Fibroblast of upper back skin (primary cell): ENCODE measurements at regions not wholly inside any gene's neighbourhood (a gene's known extent, or its start where the extent isn't known, plus 50 kb on each side); places are given as distances from the start of the nearest gene placed in this dataset.
"Not testable (repeated sequence)": the region's sequence is repeated elsewhere in the genome, so short reads cannot be mapped to it uniquely, and the experiment has no call there.

Source experiments
- DNase-seq: peaks from one replicate; pipeline ENCODE4 v3.0.0-alpha.2; 2013

DNA sequence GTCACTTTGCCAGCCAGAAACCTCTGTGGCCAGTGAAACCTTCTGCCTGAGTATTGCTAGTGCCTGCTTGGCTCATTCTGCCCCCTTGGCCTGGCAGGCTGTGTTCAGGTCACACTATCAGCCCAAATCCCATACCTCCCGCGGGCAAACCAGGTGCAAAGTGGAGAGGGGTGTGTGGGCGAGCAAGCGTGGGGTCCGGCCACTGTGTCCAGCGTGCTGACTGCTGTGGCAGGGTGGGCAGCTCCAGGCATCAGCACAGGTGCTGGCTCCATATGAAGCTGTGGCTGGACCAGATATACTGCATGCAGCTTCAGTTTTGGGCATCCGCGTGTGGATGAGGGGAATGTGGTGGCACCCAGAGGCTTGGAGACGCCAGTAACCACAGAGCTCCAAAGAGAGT, 576.5 kb upstream of the EDIL3 start:
- no peak for DNase-seq

- no peak for DNase-seq
Observed at GRCh38 chr5:84961903-84962302, 577.2 kb upstream of the EDIL3 start.

GRCh38 chr5:84983093-84983492, 598.4 kb upstream of the EDIL3 start:
- no peak for DNase-seq

GRCh38 chr5:84985148-84985547, 600.5 kb upstream of the EDIL3 start:
- no peak for DNase-seq

- no peak for DNase-seq
Observed at GRCh38 chr5:84986688-84987087, 602.0 kb upstream of the EDIL3 start.

- peak; percentile 16 for DNase-seq
Observed at GRCh38 chr5:85000671-85001070, 616.0 kb upstream of the EDIL3 start.

- not testable (repeated sequence) for DNase-seq
Observed at GRCh38 chr5:85002026-85002425, 617.3 kb upstream of the EDIL3 start.

DNA sequence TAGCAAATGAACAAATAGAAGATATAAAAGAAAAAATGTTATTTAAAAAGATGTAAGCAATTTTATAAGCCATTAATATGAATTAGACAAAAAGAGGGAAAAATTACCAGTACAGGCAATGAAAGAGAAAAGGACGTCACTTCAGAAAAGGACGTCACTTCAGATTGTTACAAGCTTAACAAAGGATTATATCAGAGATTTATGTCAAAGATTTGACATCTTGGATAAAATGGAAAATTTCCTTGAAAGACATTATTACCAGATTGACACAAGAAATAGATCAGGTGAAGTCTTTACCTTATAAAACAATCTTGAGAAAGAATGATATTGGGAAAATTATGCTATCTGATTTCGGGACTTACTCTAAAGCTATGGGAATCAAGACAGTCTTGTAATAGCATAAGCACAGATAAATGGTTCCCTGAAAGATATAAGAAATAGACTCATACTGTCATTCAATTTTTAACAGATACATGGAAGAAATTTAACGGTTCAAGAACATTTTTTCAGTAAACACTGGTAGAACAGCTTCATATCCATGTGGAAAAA, 625.4 kb upstream of the EDIL3 start:
- no peak for DNase-seq

GRCh38 chr5:85017261-85017660, 632.6 kb upstream of the EDIL3 start:
- no peak for DNase-seq

GRCh38 chr5:85030316-85031084, 645.8 kb upstream of the EDIL3 start:
- no peak for DNase-seq

DNA sequence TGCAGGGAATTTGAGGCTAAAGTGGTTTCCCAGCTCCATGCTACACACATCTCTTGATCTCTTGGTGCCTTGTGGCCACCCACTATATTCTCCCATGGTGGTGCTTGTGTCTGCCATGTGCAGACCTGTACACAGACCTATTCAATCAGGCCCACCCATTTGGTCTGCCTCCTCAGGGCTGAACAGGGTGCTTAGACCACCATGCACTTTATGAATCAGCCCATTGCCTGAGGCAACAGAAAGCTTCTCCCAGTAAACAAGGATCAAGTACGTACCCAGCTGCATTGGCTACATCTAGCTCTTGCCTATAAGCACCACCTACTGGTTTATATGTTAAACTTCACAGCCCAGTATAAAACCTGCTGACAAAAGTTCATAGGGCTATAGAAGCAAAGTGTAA, 664.3 kb upstream of the EDIL3 start:
- DNase-seq: peak; percentile 72

GRCh38 chr5:85052826-85053225, 668.1 kb upstream of the EDIL3 start:
- DNase-seq: no peak

GRCh38 chr5:85069659-85070640, 685.3 kb upstream of the EDIL3 start:
- DNase-seq: peak; percentile 4

GRCh38 chr5:85077581-85077980, 692.9 kb upstream of the EDIL3 start:
- no peak for DNase-seq

DNA sequence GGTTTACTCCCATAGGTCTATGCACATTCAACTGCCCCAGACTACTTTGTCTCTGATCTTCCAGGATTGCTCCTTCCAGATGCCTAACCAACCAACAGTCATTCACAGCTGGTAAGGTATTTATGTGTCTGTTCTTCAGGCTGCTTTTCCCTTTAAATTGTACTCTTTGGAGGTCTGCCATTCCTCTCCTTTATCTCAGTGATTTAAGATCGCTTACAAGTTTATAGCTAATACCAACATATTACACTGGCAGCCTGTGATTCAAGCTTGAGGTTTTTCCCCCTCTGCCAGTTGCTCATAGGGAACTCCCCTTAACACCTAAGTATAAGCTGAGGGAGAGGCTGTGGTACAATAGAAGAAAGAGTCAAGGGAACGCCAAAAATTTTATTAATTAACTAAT, 711.7 kb upstream of the EDIL3 start:
- DNase-seq: peak; percentile 1

DNA sequence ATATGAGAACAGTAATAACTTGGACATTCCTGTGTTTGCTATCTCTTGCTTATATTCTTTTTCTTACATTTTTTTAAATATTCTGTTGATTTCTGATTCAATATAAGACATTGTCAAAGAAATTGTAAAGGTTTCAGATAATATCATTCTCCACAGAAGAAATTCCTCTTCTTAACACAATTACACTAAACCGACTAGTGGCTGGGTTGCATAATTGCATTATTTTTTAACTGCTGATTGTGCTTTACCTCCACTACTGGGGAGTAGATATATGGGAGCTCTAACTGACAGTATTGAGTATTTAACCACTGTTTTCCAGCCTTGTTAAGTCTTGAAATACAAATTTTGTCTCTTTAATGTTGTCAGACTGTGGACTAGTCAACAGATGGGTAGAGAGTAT, 723.8 kb upstream of the EDIL3 start:
- DNase-seq: no peak

- no peak for DNase-seq
Observed at GRCh38 chr5:85109616-85110015, 724.9 kb upstream of the EDIL3 start.

DNA sequence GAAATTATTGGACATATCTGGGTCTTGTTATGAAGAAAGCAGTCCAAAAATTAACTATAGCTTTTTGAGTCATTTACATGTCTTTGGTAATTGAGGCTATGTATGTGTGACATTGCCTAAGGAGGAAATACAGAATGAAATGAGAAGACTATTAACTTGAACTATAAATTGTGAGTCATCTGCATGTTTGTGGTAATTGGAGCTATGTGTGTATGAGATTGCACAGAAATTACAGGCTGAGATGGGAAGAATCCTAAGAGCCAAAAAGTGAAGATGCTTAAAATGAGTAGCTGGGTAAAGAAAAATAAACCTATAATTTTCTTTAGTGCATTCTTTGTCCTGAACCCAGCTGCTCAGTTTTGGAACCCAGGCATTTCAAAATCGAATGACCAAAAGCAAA, 747.6 kb upstream of the EDIL3 start:
- peak; percentile 77 for DNase-seq

- DNase-seq: no peak
Observed at GRCh38 chr5:85140471-85140870, 755.8 kb upstream of the EDIL3 start.

GRCh38 chr5:85143138-85143537, 758.5 kb upstream of the EDIL3 start:
- DNase-seq: no peak

- no peak for DNase-seq
Observed at GRCh38 chr5:85148701-85149100, 764.0 kb upstream of the EDIL3 start.

GRCh38 chr5:85159395-85159794, 774.7 kb upstream of the EDIL3 start:
- no peak for DNase-seq

GRCh38 chr5:85168474-85168873, 783.8 kb upstream of the EDIL3 start:
- DNase-seq: no peak

DNA sequence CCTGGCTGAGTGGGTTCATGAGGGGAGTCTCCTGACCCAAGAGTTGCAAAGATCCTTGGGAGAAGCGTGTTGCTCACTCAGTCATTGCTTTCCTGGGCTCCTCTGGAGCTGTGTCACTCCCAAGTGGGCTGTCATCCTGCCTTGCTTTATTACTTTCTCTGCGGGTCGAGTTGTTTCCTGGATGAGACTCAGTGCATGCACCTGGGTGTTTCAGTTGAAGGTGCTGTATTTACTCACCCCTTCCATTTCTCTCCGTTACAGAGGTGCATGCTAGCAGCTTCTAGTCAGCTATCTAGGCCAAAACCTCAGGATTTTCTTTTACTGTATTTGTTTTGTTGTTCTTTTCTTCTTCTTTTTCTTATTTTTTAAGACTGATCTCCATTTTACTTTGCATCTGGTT, 785.5 kb upstream of the EDIL3 start:
- DNase-seq: no peak
